Central memory CD8-positive, alpha-beta T cell (primary cell): ENCODE measurements at regions not wholly inside any gene's neighbourhood (a gene's known extent, or its start where the extent isn't known, plus 50 kb on each side); places are given as distances from the start of the nearest gene placed in this dataset.

Source experiments
- ATAC-seq: fragments of 150-1000 bp; cut with Tn5 transposase; replicated peaks from 2 replicates; pipeline ENCODE4 v1.10.0; 2022; ENCODE audit warnings: mild to moderate bottlenecking, moderate FRiP score, moderate number of reproducible peaks; ENCODE audit not compliant: poor library complexity, severe bottlenecking; ENCODE audit errors: extremely low read depth
- DNase-seq, 2 donors: peaks; one replicate each; pipeline ENCODE4 v3.0.0; 2021; ENCODE audit warnings: low spot score in 2 of 2
- H3K27ac Mint-ChIP-seq: one replicate; pipeline ENCODE4 v1.8.0; 2022; ENCODE audit warnings: low read depth, mild to moderate bottlenecking, moderate library complexity, mixed read lengths
- H3K27me3 Mint-ChIP-seq: one replicate; pipeline ENCODE4 v1.8.0; 2022; ENCODE audit warnings: mixed read lengths
- H3K36me3 Mint-ChIP-seq: one replicate; pipeline ENCODE4 v1.8.0; 2022; ENCODE audit warnings: mild to moderate bottlenecking, moderate library complexity, mixed read lengths; ENCODE audit not compliant: insufficient read depth
- H3K4me1 Mint-ChIP-seq: one replicate; pipeline ENCODE4 v1.8.0; 2022; ENCODE audit warnings: mixed read lengths
- H3K4me3 Mint-ChIP-seq: one replicate; pipeline ENCODE4 v1.8.0; 2022; ENCODE audit warnings: mild to moderate bottlenecking, moderate library complexity, mixed read lengths
- H3K9me3 Mint-ChIP-seq: one replicate; pipeline ENCODE4 v1.8.0; 2022; ENCODE audit warnings: mixed read lengths

- DNase-seq (no peak), ATAC-seq (no peak)
- Mint-ChIP-seq H3K27ac (no peak overlapping the region), H3K36me3 (no peaks in the 10 kb centered on the region), H3K9me3 (peaks cover 17% of the 10 kb centered on the region), H3K27me3 (no peaks in the 10 kb centered on the region), H3K4me3 (no peak overlapping the region), H3K4me1 (no peaks in the 10 kb centered on the region)
Observed at GRCh38 chr6:23414922-23415321, 711.1 kb upstream of the NRSN1 start.

GRCh38 chr6:23415819-23416427, 710.1 kb upstream of the NRSN1 start:
- Mint-ChIP-seq H3K36me3 (no peaks in the 10 kb centered on the region), H3K27me3 (no peaks in the 10 kb centered on the region), H3K4me3 (no peak overlapping the region), H3K9me3 (peaks cover 11% of the 10 kb centered on the region), H3K27ac (no peak overlapping the region), H3K4me1 (no peaks in the 10 kb centered on the region)
- DNase-seq (no peak), ATAC-seq (no peak)

- H3K36me3 Mint-ChIP-seq: no peaks in the 10 kb centered on the region
- peaks cover 10% of the 10 kb centered on the region for H3K9me3 Mint-ChIP-seq
- H3K27me3 Mint-ChIP-seq: no peaks in the 10 kb centered on the region
- H3K27ac Mint-ChIP-seq: no peak overlapping the region
- no peaks in the 10 kb centered on the region for H3K4me1 Mint-ChIP-seq
- DNase-seq: no peak
- ATAC-seq: no peak
- H3K4me3 Mint-ChIP-seq: no peak overlapping the region
Observed at GRCh38 chr6:23417133-23417532, 708.9 kb upstream of the NRSN1 start.

GRCh38 chr6:23418095-23418494, 707.9 kb upstream of the NRSN1 start:
- Mint-ChIP-seq H3K9me3 (peaks cover 10% of the 10 kb centered on the region), H3K36me3 (no peaks in the 10 kb centered on the region), H3K27me3 (no peaks in the 10 kb centered on the region), H3K4me1 (no peaks in the 10 kb centered on the region), H3K27ac (no peak overlapping the region), H3K4me3 (no peak overlapping the region)
- ATAC-seq (no peak), DNase-seq (no peak)

- ATAC-seq (no peak), DNase-seq (no peak)
- Mint-ChIP-seq H3K36me3 (no peaks in the 10 kb centered on the region), H3K27ac (no peak overlapping the region), H3K27me3 (no peaks in the 10 kb centered on the region), H3K9me3 (peaks cover 16% of the 10 kb centered on the region), H3K4me1 (no peaks in the 10 kb centered on the region), H3K4me3 (no peak overlapping the region)
Observed at GRCh38 chr6:23419046-23419445, 707.0 kb upstream of the NRSN1 start.

- Mint-ChIP-seq H3K4me3 (no peak overlapping the region), H3K9me3 (peaks cover 16% of the 10 kb centered on the region), H3K27me3 (no peaks in the 10 kb centered on the region), H3K4me1 (no peaks in the 10 kb centered on the region), H3K36me3 (no peaks in the 10 kb centered on the region), H3K27ac (no peak overlapping the region)
- ATAC-seq (no peak), DNase-seq (no peak)
Observed at GRCh38 chr6:23420659-23421350, 705.2 kb upstream of the NRSN1 start.

- no peak overlapping the region for H3K4me3 Mint-ChIP-seq
Observed at GRCh38 chr6:23424584-23424983, 701.4 kb upstream of the NRSN1 start.

GRCh38 chr6:23435126-23435525, 690.9 kb upstream of the NRSN1 start:
- DNase-seq: no peak
- Mint-ChIP-seq H3K9me3 (peaks cover 26% of the 10 kb centered on the region), H3K27ac (no peak overlapping the region), H3K4me1 (no peaks in the 10 kb centered on the region), H3K36me3 (no peaks in the 10 kb centered on the region), H3K27me3 (no peaks in the 10 kb centered on the region), H3K4me3 (no peak overlapping the region)
- no peak for ATAC-seq

More at GRCh38 chr6:23424584-23424983, 701.4 kb upstream of the NRSN1 start:
- DNase-seq: no peak
- Mint-ChIP-seq H3K4me1 (no peaks in the 10 kb centered on the region), H3K27ac (no peak overlapping the region), H3K36me3 (no peaks in the 10 kb centered on the region), H3K9me3 (peaks cover 13% of the 10 kb centered on the region), H3K27me3 (no peaks in the 10 kb centered on the region)
- ATAC-seq: no peak

- Mint-ChIP-seq H3K4me1 (no peaks in the 10 kb centered on the region), H3K4me3 (no peak overlapping the region), H3K36me3 (no peaks in the 10 kb centered on the region), H3K9me3 (peaks cover 24% of the 10 kb centered on the region), H3K27me3 (no peaks in the 10 kb centered on the region), H3K27ac (no peak overlapping the region)
- ATAC-seq (no peak), DNase-seq (no peak)
Observed at GRCh38 chr6:23435798-23436197, 690.2 kb upstream of the NRSN1 start.

GRCh38 chr6:23441808-23442461, 684.1 kb upstream of the NRSN1 start:
- no peaks in the 10 kb centered on the region for H3K27me3 Mint-ChIP-seq
- H3K36me3 Mint-ChIP-seq: no peaks in the 10 kb centered on the region
- ATAC-seq (no peak), DNase-seq (no peak)
- no peak overlapping the region for H3K27ac Mint-ChIP-seq
- peaks cover 18% of the 10 kb centered on the region for H3K9me3 Mint-ChIP-seq
- no peak overlapping the region for H3K4me3 Mint-ChIP-seq
- H3K4me1 Mint-ChIP-seq: no peaks in the 10 kb centered on the region

GRCh38 chr6:23445157-23445710, 680.8 kb upstream of the NRSN1 start:
- no peaks in the 10 kb centered on the region for H3K4me1 Mint-ChIP-seq
- ATAC-seq: no peak
- H3K27me3 Mint-ChIP-seq: no peaks in the 10 kb centered on the region
- no peaks in the 10 kb centered on the region for H3K36me3 Mint-ChIP-seq
- H3K9me3 Mint-ChIP-seq: peaks cover 15% of the 10 kb centered on the region
- H3K27ac Mint-ChIP-seq: no peak overlapping the region
- no peak for DNase-seq
- H3K4me3 Mint-ChIP-seq: no peak overlapping the region

GRCh38 chr6:23446469-23446967, 679.5 kb upstream of the NRSN1 start:
- Mint-ChIP-seq H3K4me1 (no peaks in the 10 kb centered on the region), H3K27me3 (no peaks in the 10 kb centered on the region), H3K4me3 (no peak overlapping the region), H3K27ac (no peak overlapping the region), H3K36me3 (no peaks in the 10 kb centered on the region), H3K9me3 (peaks cover 12% of the 10 kb centered on the region)
- no peak for DNase-seq
- ATAC-seq: no peak

- Mint-ChIP-seq H3K27me3 (no peaks in the 10 kb centered on the region), H3K4me3 (no peak overlapping the region), H3K27ac (no peak overlapping the region), H3K36me3 (no peaks in the 10 kb centered on the region), H3K4me1 (no peaks in the 10 kb centered on the region), H3K9me3 (peaks cover 18% of the 10 kb centered on the region)
- no peak for ATAC-seq
- DNase-seq: no peak
Observed at GRCh38 chr6:23447731-23448130, 678.3 kb upstream of the NRSN1 start.
